Natural killer cell (primary cell): ENCODE measurements at regions not wholly inside any gene's neighbourhood (a gene's known extent, or its start where the extent isn't known, plus 50 kb on each side); places are given as distances from the start of the nearest gene placed in this dataset.

Experiments used
- ATAC-seq, 3 donors: fragments of 150-1000 bp in 2 of 3; fragments of 200-7000 bp in 1 of 3; cut with Tn5 transposase; 1 replicate in 1 of 3; 2 replicates in 2 of 3; pipeline ENCODE4 v1.10.0; 2021; ENCODE audit warnings: mild to moderate bottlenecking in 2 of 3, moderate library complexity in 2 of 3
- DNase-seq, 2 donors: peaks; one replicate each; pipeline versions ENCODE4 v3.0.0 to v3.0.0-alpha.2; 2013 to 2021; ENCODE audit warnings: mixed read lengths in 1 of 2
- H3K27ac ChIP-seq: one replicate; pipeline ENCODE4 v1.5.1; 2013; ENCODE audit warnings: mild to moderate bottlenecking, low read length
- H3K27me3 ChIP-seq: one replicate; pipeline ENCODE4 v1.6.1; 2013; ENCODE audit warnings: low read length; ENCODE audit not compliant: control insufficient read depth, insufficient read depth
- H3K36me3 ChIP-seq: one replicate; pipeline ENCODE4 v1.6.1; 2013; ENCODE audit warnings: low read length; ENCODE audit not compliant: control insufficient read depth, insufficient read depth
- H3K4me1 ChIP-seq: one replicate; pipeline ENCODE4 v1.6.1; 2013; ENCODE audit warnings: low read length; ENCODE audit not compliant: control insufficient read depth, insufficient read depth
- H3K4me3 ChIP-seq: one replicate; pipeline ENCODE4 v1.5.1; 2013; ENCODE audit warnings: low read length
- H3K9me3 ChIP-seq: one replicate; pipeline ENCODE4 v1.6.1; 2013; ENCODE audit warnings: low read length; ENCODE audit not compliant: control insufficient read depth, insufficient read depth
- H3K27ac Mint-ChIP-seq, 2 donors: one replicate each; pipeline ENCODE4 v1.8.0; 2022; ENCODE audit warnings: mild to moderate bottlenecking in 2 of 2, mixed read lengths in 2 of 2, moderate library complexity in 1 of 2
- H3K27me3 Mint-ChIP-seq, 2 donors: one replicate each; pipeline ENCODE4 v1.8.0; 2022; ENCODE audit warnings: low read depth in 2 of 2, mixed read lengths in 2 of 2
- H3K36me3 Mint-ChIP-seq: one replicate; pipeline ENCODE4 v1.8.0; 2022; ENCODE audit warnings: mixed read lengths
- H3K4me1 Mint-ChIP-seq, 2 donors: one replicate each; pipeline ENCODE4 v1.8.0; 2022; ENCODE audit warnings: mixed read lengths in 2 of 2
- H3K4me3 Mint-ChIP-seq: one replicate; pipeline ENCODE4 v1.8.0; 2022; ENCODE audit warnings: mild to moderate bottlenecking, moderate library complexity, mixed read lengths
- H3K9me3 Mint-ChIP-seq, 2 donors: one replicate each; pipeline ENCODE4 v1.8.0; 2022; ENCODE audit warnings: mixed read lengths in 2 of 2
- WGBS: methylation state at CpG from one replicate; pipeline ENCODE4 v1.1.7; 2013; ENCODE audit warnings: missing lambda C conversion rate; ENCODE audit not compliant: insufficient coverage; 5-methylcytosine and 5-hydroxymethylcytosine counted together
- intact Hi-C: fragments of 100-400 bp; cut with micrococcal nuclease; formaldehyde crosslinking; loops from one replicate; pipeline ENCODE4 v1.14.2; 2022
- TF ChIP-seq, protein P1 (sequence below): fragments of 200-600 bp; IDR thresholded peaks from one replicate; pipeline ENCODE4 v1.8.0; 2022; ENCODE audit warnings: antibody characterized with exemption

DNA sequence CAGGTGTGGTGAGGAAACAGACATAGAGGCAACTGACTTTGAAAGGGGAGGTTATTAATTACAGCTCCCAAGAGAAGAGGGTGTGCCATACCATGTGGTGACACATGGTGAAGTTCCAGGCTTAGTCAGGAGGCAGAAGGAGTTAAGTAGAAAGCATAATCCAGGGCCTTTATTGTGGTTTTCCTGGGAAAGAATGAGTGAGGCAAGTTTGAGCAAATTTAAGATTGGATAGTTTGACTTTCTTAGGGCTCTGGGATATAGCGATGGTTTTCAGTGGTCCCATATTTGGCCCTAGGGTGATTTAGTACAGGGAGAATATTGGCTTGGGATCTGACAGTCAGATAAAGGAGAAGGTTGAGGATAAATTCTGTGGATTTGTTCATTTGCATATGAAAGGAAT is 495.9 kb upstream of the FSTL5 start:
- intact Hi-C loops = no loop called here

DNA sequence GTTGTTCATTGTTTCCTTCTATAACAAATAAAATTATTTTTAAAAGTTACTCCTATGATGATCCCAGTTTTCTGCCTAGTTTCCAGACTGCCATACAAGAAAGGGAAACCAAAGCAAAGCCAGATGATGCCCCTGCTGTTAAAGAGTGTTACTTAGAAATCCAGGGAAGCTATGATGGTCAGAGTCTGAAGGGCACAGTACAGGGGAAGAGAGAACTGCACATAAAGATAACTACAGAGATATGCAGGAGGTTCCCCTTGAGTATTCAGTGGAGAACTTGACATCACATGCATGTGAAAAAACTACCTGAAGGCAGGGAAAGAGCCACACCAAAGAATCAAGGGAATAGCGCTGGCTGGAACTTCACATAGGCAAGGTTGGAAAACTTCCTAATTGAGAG is 494.2 kb upstream of the FSTL5 start:
- no peak overlapping the region for H3K27ac Mint-ChIP-seq
- no peaks in the 10 kb centered on the region for H3K36me3 Mint-ChIP-seq
- H3K4me1 Mint-ChIP-seq = no peaks in the 10 kb centered on the region

More for the DNA sequence above, 495.9 kb upstream of the FSTL5 start:
- Histone ChIP-seq H3K27me3 (no peaks in the 10 kb centered on the region), H3K9me3 (no peaks in the 10 kb centered on the region), H3K27ac (no peak overlapping the region), H3K4me1 (no peaks in the 10 kb centered on the region), H3K4me3 (no peak overlapping the region), H3K36me3 (no peaks in the 10 kb centered on the region)
- H3K36me3 Mint-ChIP-seq = no peaks in the 10 kb centered on the region
- H3K27me3 Mint-ChIP-seq = no peaks in the 10 kb centered on the region
- TF ChIP-seq, protein P1, sequence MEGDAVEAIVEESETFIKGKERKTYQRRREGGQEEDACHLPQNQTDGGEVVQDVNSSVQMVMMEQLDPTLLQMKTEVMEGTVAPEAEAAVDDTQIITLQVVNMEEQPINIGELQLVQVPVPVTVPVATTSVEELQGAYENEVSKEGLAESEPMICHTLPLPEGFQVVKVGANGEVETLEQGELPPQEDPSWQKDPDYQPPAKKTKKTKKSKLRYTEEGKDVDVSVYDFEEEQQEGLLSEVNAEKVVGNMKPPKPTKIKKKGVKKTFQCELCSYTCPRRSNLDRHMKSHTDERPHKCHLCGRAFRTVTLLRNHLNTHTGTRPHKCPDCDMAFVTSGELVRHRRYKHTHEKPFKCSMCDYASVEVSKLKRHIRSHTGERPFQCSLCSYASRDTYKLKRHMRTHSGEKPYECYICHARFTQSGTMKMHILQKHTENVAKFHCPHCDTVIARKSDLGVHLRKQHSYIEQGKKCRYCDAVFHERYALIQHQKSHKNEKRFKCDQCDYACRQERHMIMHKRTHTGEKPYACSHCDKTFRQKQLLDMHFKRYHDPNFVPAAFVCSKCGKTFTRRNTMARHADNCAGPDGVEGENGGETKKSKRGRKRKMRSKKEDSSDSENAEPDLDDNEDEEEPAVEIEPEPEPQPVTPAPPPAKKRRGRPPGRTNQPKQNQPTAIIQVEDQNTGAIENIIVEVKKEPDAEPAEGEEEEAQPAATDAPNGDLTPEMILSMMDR = no peak
- ATAC-seq = no peak
- DNase-seq = no peak
- no peak overlapping the region for H3K4me3 Mint-ChIP-seq
- no peaks in the 10 kb centered on the region for H3K4me1 Mint-ChIP-seq
- WGBS = 97% methylated on average over 1 of the region's 1 CpG
- H3K27ac Mint-ChIP-seq = no peak overlapping the region
- peaks cover 12 to 20% of the 10 kb centered on the region in 2 donors for H3K9me3 Mint-ChIP-seq

DNA sequence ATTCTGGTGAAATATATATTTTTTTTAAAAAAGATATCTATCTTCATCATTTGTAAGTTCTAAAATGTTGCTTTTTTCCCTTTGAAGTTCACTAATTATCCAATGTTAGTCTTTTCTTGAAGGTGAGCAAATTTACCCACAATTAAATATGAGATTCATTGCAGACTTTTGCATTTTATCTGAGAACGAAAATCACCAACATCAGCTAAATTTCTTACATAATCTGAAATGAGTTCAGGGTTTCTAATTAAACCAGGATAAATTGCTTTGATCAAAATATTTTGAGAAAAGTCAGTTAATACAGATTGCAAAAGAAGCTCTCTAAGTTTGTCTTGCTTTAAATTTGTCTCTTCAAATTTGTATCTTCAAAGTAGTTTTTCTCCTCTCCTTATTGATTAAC is 486.4 kb upstream of the FSTL5 start:
- no peaks in the 10 kb centered on the region for H3K36me3 ChIP-seq
- WGBS = no CpG with 5 or more reads among the region's 1 CpG
- Mint-ChIP-seq H3K27me3 (no peaks in the 10 kb centered on the region), H3K9me3 (peaks cover 2 to 11% of the 10 kb centered on the region in 2 donors), H3K4me3 (no peak overlapping the region), H3K36me3 (no peaks in the 10 kb centered on the region), H3K27ac (no peak overlapping the region), H3K4me1 (no peaks in the 10 kb centered on the region)
- intact Hi-C loops = no loop called here
- peaks cover 3% of the 10 kb centered on the region for H3K9me3 ChIP-seq
- no peak for DNase-seq
- no peak overlapping the region for H3K4me3 ChIP-seq
- no peak for ATAC-seq
- H3K27ac ChIP-seq = no peak overlapping the region
- no peaks in the 10 kb centered on the region for H3K27me3 ChIP-seq
- H3K4me1 ChIP-seq = no peaks in the 10 kb centered on the region
- TF ChIP-seq, protein P1 = no peak

More for the DNA sequence above, 494.2 kb upstream of the FSTL5 start:
- Histone ChIP-seq H3K36me3 (no peaks in the 10 kb centered on the region), H3K4me1 (no peaks in the 10 kb centered on the region), H3K4me3 (no peak overlapping the region), H3K27ac (no peak overlapping the region), H3K27me3 (no peaks in the 10 kb centered on the region), H3K9me3 (peaks cover 3% of the 10 kb centered on the region)
- Mint-ChIP-seq H3K4me3 (no peak overlapping the region), H3K9me3 (peaks cover 10 to 16% of the 10 kb centered on the region in 2 donors), H3K27me3 (no peaks in the 10 kb centered on the region)
- DNase-seq (no peak), ATAC-seq (no peak)
- TF ChIP-seq, protein P1 = no peak
- WGBS = 100% methylated on average over 1 of the region's 1 CpG
- intact Hi-C loops = no loop called here

DNA sequence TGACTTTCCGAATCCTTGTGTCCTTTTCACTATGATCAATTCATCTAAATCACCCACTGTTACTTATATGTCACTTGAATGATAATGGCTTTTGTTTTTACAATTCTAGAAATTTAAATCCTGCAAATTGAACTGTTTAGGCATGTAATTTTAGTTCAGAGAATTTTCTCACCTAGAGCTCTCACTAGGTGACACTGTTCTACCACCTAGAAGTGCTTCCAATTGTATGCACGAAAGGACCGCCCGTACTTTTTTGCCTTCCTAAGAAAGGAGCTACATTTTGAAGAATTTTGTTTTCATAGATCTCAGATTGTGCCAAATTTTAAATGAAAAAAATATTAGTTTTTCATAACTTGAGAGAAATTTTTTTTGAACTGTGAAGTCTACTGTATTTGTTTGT is 481.6 kb upstream of the FSTL5 start:
- no peak for DNase-seq
- Histone ChIP-seq H3K4me3 (no peak overlapping the region), H3K27ac (no peak overlapping the region), H3K27me3 (no peaks in the 10 kb centered on the region), H3K9me3 (peaks cover 2% of the 10 kb centered on the region), H3K36me3 (no peaks in the 10 kb centered on the region), H3K4me1 (no peaks in the 10 kb centered on the region)
- ATAC-seq = no peak
- Mint-ChIP-seq H3K4me3 (no peak overlapping the region), H3K9me3 (peaks cover 15 to 22% of the 10 kb centered on the region in 2 donors), H3K27me3 (no peaks in the 10 kb centered on the region), H3K27ac (no peak overlapping the region), H3K4me1 (no peaks in the 10 kb centered on the region), H3K36me3 (no peaks in the 10 kb centered on the region)
- WGBS = 70% methylated on average over 3 of the region's 4 CpGs
- TF ChIP-seq, protein P1 = no peak
- intact Hi-C loops = no loop called here
